Tibial nerve (tissue), 4 donors: ENCODE measurements at regions not wholly inside any gene's neighbourhood (a gene's known extent, or its start where the extent isn't known, plus 50 kb on each side); places are given as distances from the start of the nearest gene placed in this dataset.

Source experiments
- CTCF ChIP-seq, 5 experiments: fragments of 200-600 bp in 3 of 5; fragments of 450-650 bp in 2 of 5; sonication (generic) in 3 of 5; IDR thresholded peaks; one replicate each; pipeline ENCODE4 v1.5.1; 2016 to 2019; ENCODE audit warnings: antibody characterized with exemption in 5 of 5, mild to moderate bottlenecking in 3 of 5, moderate library complexity in 2 of 5
- EP300 ChIP-seq, 2 donors: sonication (generic); formaldehyde crosslinking; IDR thresholded peaks; one replicate each; pipeline ENCODE4 v1.6.1; 2017; ENCODE audit warnings: antibody characterized with exemption in 2 of 2, mild to moderate bottlenecking in 1 of 2
- POLR2A ChIP-seq, 2 donors: fragments of 450-650 bp; IDR thresholded peaks; one replicate each; pipeline ENCODE4 v1.6.1; 2017; ENCODE audit warnings: antibody characterized with exemption in 2 of 2, mild to moderate bottlenecking in 2 of 2, moderate library complexity in 2 of 2

GRCh38 chr4:154119317-154119716 lies 330.4 kb upstream of the SFRP2 start:
- TF ChIP-seq CTCF (IDR thresholded peaks at IDR 0.05) (no peak), POLR2A (IDR thresholded peaks at IDR 0.05) (no peak), EP300 (IDR thresholded peaks at IDR 0.05) (no peak)
